NCI-H2196 (cell line): ENCODE measurements at regions not wholly inside any gene's neighbourhood (a gene's known extent, or its start where the extent isn't known, plus 50 kb on each side); places are given as distances from the start of the nearest gene placed in this dataset.

Source experiments
- DNase-seq: peaks from one replicate; lab custom pipeline; 2025; ENCODE audit not compliant: unreplicated experiment; lab: John Stamatoyannopoulos, UW

GRCh38 chr20:51100617-51101016, 77.7 kb upstream of the KCNG1 start:
- DNase-seq = no peak

GRCh38 chr20:51098284-51098810, 75.4 kb upstream of the KCNG1 start:
- DNase-seq = no peak

GRCh38 chr20:51097351-51098120, 74.6 kb upstream of the KCNG1 start:
- no peak for DNase-seq

GRCh38 chr20:51096582-51097267, 73.8 kb upstream of the KCNG1 start:
- DNase-seq = no peak

- DNase-seq = peak; percentile 14
Measured at GRCh38 chr20:51095633-51096521, 73.0 kb upstream of the KCNG1 start.

GRCh38 chr20:51094221-51094620, 71.3 kb upstream of the KCNG1 start:
- DNase-seq = no peak

DNA sequence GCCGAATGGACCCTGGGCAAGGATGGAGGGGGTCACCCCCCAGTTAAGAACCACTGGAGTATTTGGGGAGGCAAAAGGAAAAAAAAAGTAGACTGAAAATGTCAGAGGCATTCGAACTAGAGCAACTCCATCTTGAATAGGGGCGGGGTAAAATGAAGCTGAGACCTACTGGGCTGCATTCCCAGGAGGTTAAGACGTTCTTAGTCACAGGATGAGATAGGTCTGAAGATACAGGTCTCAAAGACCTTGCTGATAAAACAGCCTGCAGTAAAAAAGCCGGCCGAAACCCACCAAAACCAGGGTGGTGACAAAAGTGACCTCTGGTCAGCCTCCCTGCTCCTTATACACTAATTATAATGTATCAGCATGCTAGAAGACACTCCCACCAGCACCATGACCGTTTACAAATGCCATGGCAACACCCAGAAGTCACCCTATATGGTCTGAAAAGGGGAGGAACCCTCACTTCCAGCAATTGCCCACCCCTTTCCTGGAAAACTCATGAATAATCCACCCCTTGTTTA, 70.4 kb upstream of the KCNG1 start:
- DNase-seq = no peak

- no peak for DNase-seq
Measured at GRCh38 chr20:51092338-51092737, 69.4 kb upstream of the KCNG1 start.

- DNase-seq = no peak
Measured at GRCh38 chr20:51091406-51092195, 68.7 kb upstream of the KCNG1 start.

DNA sequence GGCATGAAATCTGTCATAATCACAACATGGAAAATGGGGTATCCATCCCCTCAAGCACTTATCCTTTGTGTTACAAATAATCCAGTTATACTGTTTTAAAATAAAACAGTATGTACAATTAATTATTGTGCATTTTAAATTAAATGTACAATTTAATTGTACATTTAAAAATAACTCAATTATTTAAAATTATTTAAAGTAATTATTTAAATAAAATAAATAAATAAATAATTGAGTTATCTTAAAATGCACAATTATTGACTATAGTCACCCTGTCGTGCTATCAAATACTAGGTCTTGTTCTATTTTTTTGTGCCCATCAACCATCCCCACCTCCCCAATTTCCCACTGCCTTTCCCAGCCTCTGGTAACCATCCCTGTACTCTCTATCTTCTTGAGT, 66.9 kb upstream of the KCNG1 start:
- DNase-seq = no peak

- DNase-seq = no peak
Measured at GRCh38 chr20:51089272-51089781, 66.4 kb upstream of the KCNG1 start.

DNA sequence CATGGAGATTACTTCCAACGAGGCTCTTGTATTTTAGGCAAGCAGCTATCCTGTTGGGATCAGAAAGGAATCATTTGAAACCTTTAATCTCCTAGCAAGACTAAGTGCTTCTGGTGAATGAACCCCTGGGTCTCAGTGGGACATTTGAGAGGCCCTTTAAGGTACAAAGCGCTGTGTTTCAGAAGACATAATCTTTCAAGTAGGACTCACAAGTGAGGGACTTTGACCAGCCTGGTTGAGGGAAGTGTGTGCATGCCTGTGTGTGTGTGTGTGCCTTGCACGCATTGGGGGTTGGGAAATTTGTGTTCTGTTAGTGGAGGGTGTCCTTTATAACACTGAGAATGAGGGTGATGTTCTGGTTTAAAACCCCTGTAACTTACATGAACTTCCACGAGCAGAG, 64.4 kb upstream of the KCNG1 start:
- no peak for DNase-seq

- DNase-seq = no peak
Measured at GRCh38 chr20:51085769-51086168, 62.9 kb upstream of the KCNG1 start.

- no peak for DNase-seq
Measured at GRCh38 chr20:51084593-51085377, 61.9 kb upstream of the KCNG1 start.

DNA sequence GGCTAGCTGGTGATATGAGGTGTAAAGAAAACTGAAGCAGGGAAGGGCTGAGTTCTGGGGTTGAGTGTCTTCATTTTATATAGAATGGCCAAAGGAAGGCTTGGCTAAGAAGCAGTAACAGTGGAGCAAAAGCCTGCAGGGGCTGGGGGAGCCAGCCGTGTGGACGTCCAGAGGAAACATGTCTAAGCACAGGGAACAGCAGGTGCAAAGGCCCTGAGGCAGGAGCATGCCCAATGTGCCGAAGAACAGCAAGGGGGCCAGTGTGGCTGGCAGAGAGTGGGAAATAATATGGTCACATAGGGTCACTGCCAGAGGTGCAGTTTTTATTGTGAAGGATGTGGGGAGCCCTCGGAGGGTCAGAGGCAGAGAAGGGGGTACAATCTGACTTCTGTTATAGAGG, 60.5 kb upstream of the KCNG1 start:
- DNase-seq = no peak

DNA sequence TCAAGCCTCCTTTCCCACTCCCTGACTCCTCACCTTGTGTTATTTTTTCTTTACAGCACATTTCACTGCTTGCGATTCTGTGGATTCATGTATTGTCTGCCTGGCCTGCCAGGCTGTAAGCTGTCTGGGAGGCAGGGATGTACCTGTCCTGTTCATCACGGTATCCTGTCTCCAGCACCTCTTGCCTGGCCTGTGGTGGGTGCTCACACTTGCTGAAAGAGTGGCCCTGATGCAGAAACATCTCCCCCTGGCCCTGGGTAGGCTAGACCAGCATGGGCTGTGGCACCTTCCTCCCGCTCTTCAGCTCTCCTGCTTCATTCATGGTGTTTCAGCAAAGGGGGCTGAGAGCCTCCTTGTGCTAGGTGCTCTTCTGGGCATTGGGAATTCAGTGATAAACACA, 60.1 kb upstream of the KCNG1 start:
- no peak for DNase-seq

GRCh38 chr20:51080516-51080915, 57.6 kb upstream of the KCNG1 start:
- no peak for DNase-seq

- no peak for DNase-seq
Measured at GRCh38 chr20:51079488-51079887, 56.6 kb upstream of the KCNG1 start.

GRCh38 chr20:51077686-51078060, 54.8 kb upstream of the KCNG1 start:
- no peak for DNase-seq
